Activated CD4-positive, alpha-beta T cell treated with anti-CD3 and anti-CD28 coated beads, Interleukin-2, amount 50 U/mL, for 16 hours (primary cell): ENCODE measurements at regions not wholly inside any gene's neighbourhood (a gene's known extent, or its start where the extent isn't known, plus 50 kb on each side); places are given as distances from the start of the nearest gene placed in this dataset.
A peak's percentile ranks its signal among the peaks of the same experiment; 100 is the strongest.

Experiments
- DNase-seq: peaks from one replicate; pipeline ENCODE4 v3.0.0-alpha.2; 2020

GRCh38 chr13:78201411-78201810 lies 282.8 kb upstream of the EDNRB start:
- no peak for DNase-seq

DNA sequence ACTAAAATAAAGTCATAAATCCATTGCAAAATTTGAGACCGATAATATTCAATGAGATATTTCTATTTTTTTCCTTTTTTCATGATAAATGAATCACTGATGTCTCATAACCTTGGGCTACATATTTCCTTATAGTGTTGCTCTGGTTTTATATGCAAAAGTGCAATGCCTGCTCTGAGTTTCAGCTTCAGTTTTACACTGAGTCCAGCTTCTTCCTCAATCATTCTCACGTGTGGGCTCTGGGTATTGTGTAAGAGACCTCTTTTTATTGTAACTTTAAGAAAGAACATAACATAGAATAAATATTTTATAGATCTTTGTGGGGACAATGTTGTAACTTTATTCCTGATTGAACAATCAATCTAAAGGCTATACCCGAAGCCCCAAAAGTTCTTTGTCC lies 280.2 kb upstream of the EDNRB start:
- no peak for DNase-seq

- DNase-seq: no peak
Observed at GRCh38 chr13:78198419-78198818, 279.8 kb upstream of the EDNRB start.

GRCh38 chr13:78197231-78197630 lies 278.6 kb upstream of the EDNRB start:
- no peak for DNase-seq

- DNase-seq: no peak
Observed at GRCh38 chr13:78194904-78195639, 276.4 kb upstream of the EDNRB start.

DNA sequence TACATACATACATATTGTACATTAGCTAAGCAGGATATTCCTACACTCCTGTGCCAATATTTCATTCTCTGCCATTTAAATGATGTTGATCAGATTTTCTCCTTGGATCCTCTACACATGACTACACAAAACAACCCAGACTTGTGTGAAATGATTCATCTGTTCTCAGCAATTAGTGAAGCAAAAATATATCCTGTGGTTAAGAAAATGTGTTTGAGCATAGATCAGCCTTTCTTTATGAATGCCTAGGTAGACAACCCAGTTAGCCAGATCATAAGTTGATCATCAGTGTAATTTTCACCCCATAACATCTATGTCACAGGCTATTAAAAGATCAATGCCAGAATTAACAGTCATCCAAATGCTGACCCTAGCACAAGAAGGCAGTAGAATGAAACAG lies 275.2 kb upstream of the EDNRB start:
- DNase-seq: no peak

DNA sequence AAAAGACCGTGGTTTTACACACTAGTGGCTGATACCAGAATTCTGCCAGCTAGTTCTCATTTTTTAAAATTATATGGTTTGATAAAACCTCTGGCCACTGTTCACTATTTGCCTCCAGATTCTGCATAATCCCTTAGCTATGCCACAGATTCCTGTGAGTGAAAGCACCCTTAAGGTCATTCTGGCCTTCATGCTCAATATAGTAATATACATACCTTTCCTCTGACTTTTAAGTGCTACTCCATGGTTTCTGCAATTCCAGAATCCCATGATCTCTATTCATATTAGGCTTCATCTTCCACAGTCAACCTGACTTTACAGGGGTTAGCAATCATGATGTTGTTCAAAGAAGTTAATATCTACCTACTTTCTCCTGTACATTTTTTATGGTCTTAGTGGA lies 274.1 kb upstream of the EDNRB start:
- no peak for DNase-seq

DNA sequence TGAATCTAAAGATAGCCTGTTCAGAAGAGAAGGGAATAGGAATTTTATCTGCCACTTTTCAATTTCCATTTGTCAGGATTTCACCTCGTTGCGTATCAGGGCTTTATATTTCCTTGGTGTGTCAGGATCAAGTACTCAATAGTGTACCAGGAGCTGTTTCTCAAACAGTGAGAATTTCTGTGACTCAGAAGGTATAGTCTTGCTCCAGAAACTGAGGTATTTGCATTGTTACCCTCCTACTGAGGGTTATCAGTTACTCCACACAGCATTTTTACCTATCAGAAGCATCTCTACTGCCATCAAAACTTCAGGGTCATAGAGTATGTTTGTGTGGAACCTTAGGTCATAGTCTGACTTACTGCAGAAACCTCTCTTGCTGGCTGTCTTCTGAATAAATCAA lies 271.7 kb upstream of the EDNRB start:
- DNase-seq: no peak

DNA sequence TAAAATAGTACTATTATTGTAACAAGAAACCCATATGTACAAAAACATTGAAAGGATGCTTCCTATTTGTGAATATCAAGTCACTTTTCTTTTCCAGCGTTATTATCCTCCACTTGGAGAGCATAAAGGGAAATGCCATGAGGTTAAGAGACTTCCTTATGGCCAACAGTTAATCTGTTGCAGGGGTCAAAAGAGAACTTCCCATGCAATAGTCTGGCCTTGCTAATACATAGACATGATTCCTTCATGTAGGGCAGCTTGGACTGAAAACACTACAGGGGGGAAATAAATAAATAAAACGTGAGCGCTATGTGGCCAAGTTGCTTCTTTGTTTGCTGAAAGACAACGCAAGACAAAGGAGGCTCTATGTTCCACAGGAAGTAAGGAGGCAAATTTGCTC lies 269.1 kb upstream of the EDNRB start:
- DNase-seq: no peak

DNA sequence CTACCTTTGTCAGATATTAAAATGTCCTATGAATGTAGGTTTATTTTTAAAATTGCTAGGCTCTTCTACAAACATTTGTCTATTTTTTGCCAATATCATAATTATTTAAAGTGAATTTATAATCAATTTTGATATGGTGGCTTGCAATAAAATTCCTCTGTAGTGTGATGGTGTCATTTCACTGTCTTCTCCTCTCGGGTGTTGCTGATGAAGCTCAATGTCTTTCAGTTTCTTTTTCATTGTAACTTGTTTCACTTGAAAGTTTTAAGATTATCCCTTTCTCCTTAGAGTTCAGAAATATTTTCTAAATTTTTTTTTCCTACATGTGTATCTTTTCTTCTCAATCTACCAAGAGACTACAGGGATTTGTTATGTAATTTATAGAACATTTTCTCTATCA lies 267.1 kb upstream of the EDNRB start:
- no peak for DNase-seq

DNA sequence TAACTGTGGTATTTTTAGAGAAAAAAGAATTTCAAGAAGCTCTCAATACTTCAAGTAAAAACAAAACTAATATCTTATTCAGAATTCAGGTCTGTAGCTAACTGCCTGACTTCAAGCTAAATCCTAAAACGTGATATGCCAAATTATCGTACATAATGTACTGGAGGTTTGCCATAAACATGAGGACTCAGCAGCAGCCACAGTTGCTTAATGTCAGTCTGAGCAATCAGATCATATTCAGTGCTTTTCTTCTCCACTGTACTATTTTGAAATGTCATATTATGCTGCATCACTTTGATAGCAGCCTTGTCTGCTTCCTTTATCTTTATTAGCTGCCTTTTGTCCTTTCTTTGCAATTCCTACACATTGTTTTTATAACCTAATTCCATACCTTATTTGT lies 265.1 kb upstream of the EDNRB start:
- DNase-seq: no peak

- no peak for DNase-seq
Observed at GRCh38 chr13:78182813-78183212, 264.2 kb upstream of the EDNRB start.

- no peak for DNase-seq
Observed at GRCh38 chr13:78177306-78177705, 258.7 kb upstream of the EDNRB start.

DNA sequence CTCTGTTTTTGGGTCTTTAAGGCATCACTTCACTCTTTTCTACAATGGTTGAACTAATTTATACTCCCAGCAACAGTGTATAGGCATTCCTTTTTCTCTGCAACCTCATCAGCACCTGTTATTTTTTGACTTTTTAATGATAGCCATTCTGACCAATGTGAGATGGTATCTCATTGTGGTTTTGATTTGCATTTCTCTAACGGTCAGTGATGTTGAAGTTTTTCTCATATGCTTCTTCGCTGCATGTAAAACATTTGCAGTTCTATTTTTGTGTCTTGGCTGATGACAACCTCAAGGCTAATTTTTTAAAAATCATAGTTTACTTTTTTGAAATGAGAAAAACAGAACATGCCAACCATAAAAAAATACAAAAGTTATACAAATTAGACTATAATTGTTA lies 258.2 kb upstream of the EDNRB start:
- DNase-seq: no peak

- DNase-seq: no peak
Observed at GRCh38 chr13:78169386-78169785, 250.8 kb upstream of the EDNRB start.

GRCh38 chr13:78168981-78169380 lies 250.3 kb upstream of the EDNRB start:
- no peak for DNase-seq

DNA sequence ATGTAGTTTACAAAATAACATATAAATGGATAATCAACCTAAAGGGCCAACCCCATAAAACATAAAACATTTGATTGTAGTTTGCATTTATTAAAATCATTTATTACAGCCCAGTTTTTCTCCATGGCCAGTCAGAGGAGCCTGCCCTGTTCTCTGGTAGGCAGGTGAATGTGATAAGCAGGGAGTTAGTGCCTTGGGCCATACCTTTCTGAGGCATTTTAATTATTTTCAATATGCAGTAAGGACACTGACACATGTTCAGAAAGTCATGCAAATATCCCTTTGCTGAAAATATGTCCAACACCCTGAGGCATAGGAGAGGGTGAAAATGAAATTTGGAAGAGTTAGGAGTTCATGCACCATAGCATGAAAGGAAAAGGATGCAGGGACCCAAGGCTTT lies 242.6 kb upstream of the EDNRB start:
- DNase-seq: no peak

DNA sequence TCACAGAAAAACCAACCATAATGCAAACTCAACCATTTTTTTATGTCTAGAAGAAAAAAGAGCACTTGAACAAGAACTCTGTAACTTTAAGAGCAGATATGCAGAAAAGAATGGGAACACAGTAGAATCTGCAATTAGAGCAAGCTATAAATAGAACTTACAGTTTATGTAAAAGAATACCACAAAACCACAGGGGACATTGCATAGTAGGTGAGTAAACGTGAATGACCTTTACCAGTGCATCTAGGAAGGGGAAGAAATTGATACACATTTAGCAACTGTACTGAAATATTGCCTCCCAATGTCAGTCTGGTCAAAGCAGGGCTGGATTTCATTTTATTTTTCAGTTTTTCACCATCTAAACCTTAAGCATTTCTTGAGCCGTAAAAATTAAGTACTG lies 242.2 kb upstream of the EDNRB start:
- no peak for DNase-seq

- no peak for DNase-seq
Observed at GRCh38 chr13:78152415-78152814, 233.8 kb upstream of the EDNRB start.

DNA sequence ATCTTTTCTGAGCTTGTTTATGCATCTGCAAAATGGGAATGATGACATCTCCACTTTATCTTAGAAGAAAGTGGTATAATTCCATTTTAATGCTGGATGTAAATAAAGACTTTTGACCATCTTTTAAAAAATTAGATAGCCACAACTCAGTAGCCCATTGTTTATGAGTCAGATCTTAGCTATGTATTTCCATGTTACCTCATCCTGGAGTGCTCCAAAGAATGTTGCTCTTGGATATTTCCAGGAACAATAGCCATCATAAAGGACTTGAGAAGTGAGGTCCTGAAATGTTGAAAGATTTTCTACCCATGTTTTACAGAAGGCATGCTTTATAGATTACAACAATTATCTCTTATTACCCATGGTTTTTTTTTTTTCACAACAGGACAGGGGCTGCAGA lies 229.3 kb upstream of the EDNRB start:
- no peak for DNase-seq

- DNase-seq: no peak
Observed at GRCh38 chr13:78145276-78145675, 226.6 kb upstream of the EDNRB start.

- no peak for DNase-seq
Observed at GRCh38 chr13:78139765-78140164, 221.1 kb upstream of the EDNRB start.

DNA sequence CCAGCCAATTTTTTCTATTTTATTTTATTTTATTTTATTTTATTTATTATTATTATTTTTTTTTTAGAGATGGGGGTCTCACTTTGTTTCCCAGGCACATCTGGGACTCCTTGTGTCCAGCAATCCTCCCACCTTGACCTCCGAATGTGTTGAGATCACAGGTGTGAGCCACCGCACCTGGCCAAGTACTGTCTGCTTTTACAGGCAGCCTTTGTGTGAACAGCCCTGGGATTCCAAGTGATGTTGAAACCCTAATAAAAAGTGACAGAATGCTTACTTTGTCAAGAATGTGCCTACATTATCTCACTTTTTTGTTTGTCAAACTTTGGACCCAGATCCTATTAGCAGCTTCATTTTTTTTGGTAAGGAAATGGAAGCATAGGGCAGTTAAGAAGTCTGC lies 220.1 kb upstream of the EDNRB start:
- DNase-seq: no peak

GRCh38 chr13:78137404-78138142 lies 218.9 kb upstream of the EDNRB start:
- peak; percentile 25 for DNase-seq

DNA sequence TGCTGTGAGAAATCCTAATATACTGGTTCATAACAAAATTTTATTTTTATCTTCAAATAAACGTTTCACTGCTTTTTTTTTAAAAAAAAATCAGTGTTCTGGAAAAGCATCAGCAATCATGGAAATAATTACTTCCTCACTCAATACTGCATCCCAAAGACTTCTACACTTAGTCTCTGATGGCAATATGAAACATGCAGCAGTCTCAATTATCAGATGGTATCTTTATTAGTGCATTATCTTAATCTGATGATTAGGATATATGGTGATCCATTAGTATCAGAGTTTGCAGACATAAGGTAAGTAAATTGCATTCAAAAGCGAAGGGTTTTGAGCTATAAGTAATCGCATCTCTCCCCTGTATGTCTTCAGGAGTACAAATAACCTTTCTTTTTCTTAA lies 218.3 kb upstream of the EDNRB start:
- DNase-seq: no peak
